Uterus (tissue), 3 donors: ENCODE measurements at regions not wholly inside any gene's neighbourhood (a gene's known extent, or its start where the extent isn't known, plus 50 kb on each side); places are given as distances from the start of the nearest gene placed in this dataset.

Source experiments
- DNase-seq, 2 donors: peaks; one replicate each; pipeline ENCODE4 v3.0.0-alpha.2; 2019 to 2020
- H3K27ac ChIP-seq, 2 donors: fragments of 200-600 bp; sonication (generic); 1 replicate in 1 of 2; 2 replicates in 1 of 2; pipeline ENCODE4 v1.5.1; 2016 to 2018
- H3K27me3 ChIP-seq, 2 donors: fragments of 200-600 bp; sonication (generic); one replicate each; pipeline ENCODE4 v1.5.1; 2018 to 2019; ENCODE audit warnings: control low read depth in 1 of 2
- H3K36me3 ChIP-seq, 2 donors: fragments of 200-600 bp; sonication (generic); one replicate each; pipeline ENCODE4 v1.5.1; 2019; ENCODE audit warnings: control low read depth in 1 of 2
- H3K4me1 ChIP-seq, 2 donors: fragments of 200-600 bp; sonication (generic); one replicate each; pipeline ENCODE4 v1.5.1; 2018 to 2019; ENCODE audit warnings: control low read depth in 1 of 2
- H3K4me3 ChIP-seq, 2 donors: fragments of 200-600 bp; sonication (generic); 1 replicate in 1 of 2; 2 replicates in 1 of 2; pipeline ENCODE4 v1.5.1; 2018 to 2019; ENCODE audit warnings: mild to moderate bottlenecking in 1 of 2
- H3K9me3 ChIP-seq, 2 donors: fragments of 200-600 bp; sonication (generic); one replicate each; pipeline ENCODE4 v1.5.1; 2019; ENCODE audit warnings: control low read depth in 1 of 2
- POLR2A ChIP-seq, 2 donors: fragments of 450-650 bp; IDR thresholded peaks; one replicate each; pipeline ENCODE4 v1.6.1; 2016; ENCODE audit warnings: antibody characterized with exemption in 2 of 2, mild to moderate bottlenecking in 1 of 2, moderate library complexity in 1 of 2
- intact Hi-C: fragments of 100-400 bp; cut with DNase I; formaldehyde crosslinking; loops from one replicate; pipeline ENCODE4 v1.15.1; 2023; ENCODE audit warnings: low total_unique reads
- TF ChIP-seq, protein P1 (sequence below), 4 experiments: fragments of 200-600 bp in 2 of 4; fragments of 450-650 bp in 2 of 4; sonication (generic) in 2 of 4; IDR thresholded peaks; one replicate each; pipeline ENCODE4 v1.5.1; 2016 to 2019; ENCODE audit warnings: antibody characterized with exemption in 4 of 4, mild to moderate bottlenecking in 2 of 4, moderate library complexity in 1 of 4
- donor health status: DM: yes; HTN: yes; CAD: no.

DNA sequence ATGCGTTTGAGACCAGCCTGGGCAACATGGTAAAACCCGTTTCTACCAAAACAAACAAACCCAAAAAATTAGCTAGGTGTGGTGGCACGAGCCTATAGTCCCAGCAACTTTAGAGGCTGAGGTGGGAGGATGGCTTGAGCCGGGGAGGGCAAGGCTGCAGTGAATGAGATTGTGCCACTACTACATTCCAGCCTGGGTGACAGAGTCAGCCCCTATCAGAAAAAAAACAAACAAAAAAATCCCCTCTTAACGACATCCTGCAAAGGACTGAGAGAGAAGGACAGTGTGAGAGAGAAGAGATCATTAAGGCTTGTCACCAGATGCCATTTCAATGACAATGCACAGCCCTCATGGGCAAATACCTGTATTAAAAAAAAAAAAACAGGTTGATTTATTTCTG is 266.7 kb upstream of the ATP10A start:
- no peak for DNase-seq
- H3K4me1 ChIP-seq, result no peaks in the 10 kb centered on the region
- no peaks in the 10 kb centered on the region for H3K9me3 ChIP-seq
- no peaks in the 10 kb centered on the region for H3K36me3 ChIP-seq
- intact Hi-C loops, result no loop called here
- TF ChIP-seq, protein P1, sequence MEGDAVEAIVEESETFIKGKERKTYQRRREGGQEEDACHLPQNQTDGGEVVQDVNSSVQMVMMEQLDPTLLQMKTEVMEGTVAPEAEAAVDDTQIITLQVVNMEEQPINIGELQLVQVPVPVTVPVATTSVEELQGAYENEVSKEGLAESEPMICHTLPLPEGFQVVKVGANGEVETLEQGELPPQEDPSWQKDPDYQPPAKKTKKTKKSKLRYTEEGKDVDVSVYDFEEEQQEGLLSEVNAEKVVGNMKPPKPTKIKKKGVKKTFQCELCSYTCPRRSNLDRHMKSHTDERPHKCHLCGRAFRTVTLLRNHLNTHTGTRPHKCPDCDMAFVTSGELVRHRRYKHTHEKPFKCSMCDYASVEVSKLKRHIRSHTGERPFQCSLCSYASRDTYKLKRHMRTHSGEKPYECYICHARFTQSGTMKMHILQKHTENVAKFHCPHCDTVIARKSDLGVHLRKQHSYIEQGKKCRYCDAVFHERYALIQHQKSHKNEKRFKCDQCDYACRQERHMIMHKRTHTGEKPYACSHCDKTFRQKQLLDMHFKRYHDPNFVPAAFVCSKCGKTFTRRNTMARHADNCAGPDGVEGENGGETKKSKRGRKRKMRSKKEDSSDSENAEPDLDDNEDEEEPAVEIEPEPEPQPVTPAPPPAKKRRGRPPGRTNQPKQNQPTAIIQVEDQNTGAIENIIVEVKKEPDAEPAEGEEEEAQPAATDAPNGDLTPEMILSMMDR (IDR thresholded peaks at IDR 0.05), result no peak
- TF ChIP-seq POLR2A (IDR thresholded peaks at IDR 0.05), result no peak
- H3K27ac ChIP-seq, result no peak overlapping the region
- no peaks in the 10 kb centered on the region for H3K27me3 ChIP-seq
- H3K4me3 ChIP-seq, result no peak overlapping the region

DNA sequence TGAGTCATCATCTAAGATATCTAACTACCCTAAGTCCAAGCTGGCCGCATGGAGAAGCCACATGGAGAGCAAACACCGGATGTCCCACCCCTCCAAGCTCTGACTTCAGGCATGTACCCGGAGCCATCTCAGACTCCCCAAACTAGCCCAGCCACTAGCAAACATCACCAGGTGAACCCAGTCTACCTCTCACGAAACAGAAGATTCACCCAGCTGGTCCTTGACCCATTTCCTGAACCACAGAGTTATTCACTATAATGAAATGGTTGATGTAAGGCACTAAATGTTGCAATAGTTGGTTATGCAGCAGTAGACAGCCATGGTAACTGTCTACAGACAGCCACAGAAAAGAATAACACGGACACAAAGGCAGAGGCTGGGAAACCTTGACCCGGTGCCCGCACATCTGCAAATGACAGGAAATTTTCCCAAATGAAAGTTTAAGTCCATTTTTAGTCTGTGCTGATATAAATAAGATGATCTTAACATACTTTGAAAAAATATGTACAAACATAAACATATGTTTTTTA is 265.5 kb upstream of the ATP10A start:
- TF ChIP-seq, protein P1 (IDR thresholded peaks at IDR 0.05), result no peak
- TF ChIP-seq POLR2A (IDR thresholded peaks at IDR 0.05), result no peak
- Histone ChIP-seq H3K4me1 (no peaks in the 10 kb centered on the region), H3K27me3 (no peaks in the 10 kb centered on the region), H3K27ac (no peak overlapping the region), H3K36me3 (no peaks in the 10 kb centered on the region), H3K4me3 (no peak overlapping the region), H3K9me3 (no peaks in the 10 kb centered on the region)
- intact Hi-C loops, result no loop called here
- no peak for DNase-seq

DNA sequence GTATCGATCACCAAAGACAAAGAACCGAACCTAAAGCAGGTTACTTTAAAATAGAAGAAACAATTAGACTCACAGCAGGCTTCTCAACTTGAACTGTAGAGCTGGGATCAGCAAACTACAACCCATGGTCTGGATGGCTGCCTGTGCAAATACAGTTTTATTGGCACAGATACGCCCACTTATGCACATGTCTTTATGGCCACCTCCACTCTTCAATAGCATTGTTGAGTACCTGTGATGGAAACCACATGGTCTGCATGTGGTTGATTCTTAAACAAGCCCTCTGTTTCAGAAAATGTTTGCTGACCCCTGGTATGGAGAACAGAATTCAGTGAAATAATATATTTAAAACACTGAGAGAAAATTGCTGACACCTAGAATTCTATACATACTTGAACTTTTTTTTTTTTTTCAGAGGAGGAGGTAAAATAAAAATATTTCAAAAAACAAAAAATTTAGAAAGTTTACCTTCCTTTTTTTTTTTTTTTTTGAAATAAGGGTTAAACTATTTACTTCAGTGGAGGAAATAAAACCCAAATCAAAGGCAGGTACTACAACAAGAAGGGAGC is 263.8 kb upstream of the ATP10A start:
- Histone ChIP-seq H3K4me3 (no peak overlapping the region), H3K27ac (no peak overlapping the region), H3K9me3 (no peaks in the 10 kb centered on the region), H3K4me1 (no peaks in the 10 kb centered on the region), H3K36me3 (no peaks in the 10 kb centered on the region), H3K27me3 (no peaks in the 10 kb centered on the region)
- no peak for DNase-seq
- intact Hi-C loops, result no loop called here
- no peak for TF ChIP-seq POLR2A (IDR thresholded peaks at IDR 0.05)
- TF ChIP-seq, protein P1 (IDR thresholded peaks at IDR 0.05), result no peak

DNA sequence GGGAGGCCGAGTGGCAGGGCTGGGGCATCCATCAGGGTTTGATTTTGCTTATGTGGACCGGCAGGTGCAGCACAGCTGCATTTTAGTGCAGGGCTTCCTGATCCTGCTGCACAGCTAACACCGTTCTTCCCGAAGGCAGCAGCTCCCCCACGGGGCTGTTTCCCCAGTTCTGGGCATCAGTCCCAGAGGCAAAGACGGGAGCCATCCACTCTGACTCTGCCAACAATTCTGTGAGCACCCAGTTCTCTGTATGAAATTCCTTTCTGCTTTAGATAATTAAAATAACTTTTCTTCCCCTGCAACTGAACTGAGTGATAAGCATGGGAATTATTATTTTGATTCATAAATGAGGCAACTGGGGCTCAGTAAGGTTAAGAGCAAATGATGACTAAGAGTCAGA is 262.9 kb upstream of the ATP10A start:
- TF ChIP-seq, protein P1 (IDR thresholded peaks at IDR 0.05), result no peak
- TF ChIP-seq POLR2A (IDR thresholded peaks at IDR 0.05), result no peak
- no peak overlapping the region for H3K4me3 ChIP-seq
- intact Hi-C loops, result no loop called here
- H3K4me1 ChIP-seq, result no peaks in the 10 kb centered on the region
- H3K27me3 ChIP-seq, result no peaks in the 10 kb centered on the region
- H3K36me3 ChIP-seq, result no peaks in the 10 kb centered on the region
- no peaks in the 10 kb centered on the region for H3K9me3 ChIP-seq
- H3K27ac ChIP-seq, result no peak overlapping the region
- DNase-seq, result no peak

DNA sequence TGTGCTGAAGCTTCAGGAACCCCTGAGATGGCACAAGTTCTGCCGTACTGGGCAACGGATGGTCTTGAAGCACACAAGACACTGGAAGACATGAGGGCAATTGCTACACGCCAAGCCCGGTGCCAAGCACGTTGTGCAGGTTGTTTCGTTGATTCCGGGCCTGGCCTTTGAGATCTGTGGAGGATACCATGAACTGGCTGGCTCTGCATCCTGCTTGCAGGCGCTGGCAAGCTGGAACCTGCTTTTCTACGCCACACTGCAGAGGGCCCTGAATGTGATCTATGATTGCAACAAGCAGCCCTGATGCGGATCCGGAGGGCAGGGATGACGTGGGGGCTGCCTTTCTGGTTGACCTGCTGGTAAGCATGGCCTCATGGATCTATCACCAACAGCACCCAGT is 262.5 kb upstream of the ATP10A start:
- no peak for TF ChIP-seq POLR2A (IDR thresholded peaks at IDR 0.05)
- TF ChIP-seq, protein P1 (IDR thresholded peaks at IDR 0.05), result no peak
- Histone ChIP-seq H3K27me3 (no peaks in the 10 kb centered on the region), H3K4me1 (no peaks in the 10 kb centered on the region), H3K27ac (no peak overlapping the region), H3K4me3 (no peak overlapping the region), H3K36me3 (no peaks in the 10 kb centered on the region), H3K9me3 (no peaks in the 10 kb centered on the region)
- DNase-seq, result no peak
- intact Hi-C loops, result no loop called here
